HG02938 (cell line): ENCODE measurements at regions not wholly inside any gene's neighbourhood (a gene's known extent, or its start where the extent isn't known, plus 50 kb on each side); places are given as distances from the start of the nearest gene placed in this dataset.
"Not testable (repeated sequence)": the region's sequence is repeated elsewhere in the genome, so short reads cannot be mapped to it uniquely, and the experiment has no call there.

Source experiments
- ATAC-seq: cut with Tn5 transposase; IDR thresholded peaks from one replicate; pipeline ENCODE4 v1.9.1; 2021; ENCODE audit warnings: mild to moderate bottlenecking, moderate library complexity; ENCODE audit not compliant: unreplicated experiment

- ATAC-seq = no peak
These were observed 212.8 kb upstream of the ADAMTSL1 start for GRCh38 chr9:18261181-18261580.

- ATAC-seq = no peak
These were observed 210.6 kb upstream of the ADAMTSL1 start for GRCh38 chr9:18263377-18263776.

- no peak for ATAC-seq
These were observed 205.6 kb upstream of the ADAMTSL1 start for GRCh38 chr9:18268381-18268780.

- ATAC-seq = no peak
These were observed 204.4 kb upstream of the ADAMTSL1 start for GRCh38 chr9:18269561-18269960.

- no peak for ATAC-seq
These were observed 199.3 kb upstream of the ADAMTSL1 start for GRCh38 chr9:18274693-18275092.

- no peak for ATAC-seq
These were observed 198.5 kb upstream of the ADAMTSL1 start for GRCh38 chr9:18275313-18275990.

- ATAC-seq = no peak
These were observed 192.7 kb upstream of the ADAMTSL1 start for GRCh38 chr9:18281291-18281690.

GRCh38 chr9:18294229-18294628, 179.7 kb upstream of the ADAMTSL1 start:
- no peak for ATAC-seq

- ATAC-seq = no peak
These were observed 177.3 kb upstream of the ADAMTSL1 start for GRCh38 chr9:18296702-18297055.

- ATAC-seq = no peak
These were observed 176.7 kb upstream of the ADAMTSL1 start for GRCh38 chr9:18297056-18297841.

GRCh38 chr9:18299449-18299848, 174.5 kb upstream of the ADAMTSL1 start:
- no peak for ATAC-seq

- ATAC-seq = not testable (repeated sequence)
These were observed 168.7 kb upstream of the ADAMTSL1 start for GRCh38 chr9:18305167-18305806.

- ATAC-seq = no peak
These were observed 159.6 kb upstream of the ADAMTSL1 start for GRCh38 chr9:18314316-18314715.

GRCh38 chr9:18317896-18318295, 156.1 kb upstream of the ADAMTSL1 start:
- ATAC-seq = no peak

- no peak for ATAC-seq
These were observed 154.0 kb upstream of the ADAMTSL1 start for GRCh38 chr9:18319918-18320445.

GRCh38 chr9:18324928-18325745, 148.8 kb upstream of the ADAMTSL1 start:
- no peak for ATAC-seq

GRCh38 chr9:18325746-18326011, 148.3 kb upstream of the ADAMTSL1 start:
- ATAC-seq = not testable (repeated sequence)

GRCh38 chr9:18327121-18327520, 146.8 kb upstream of the ADAMTSL1 start:
- no peak for ATAC-seq

- no peak for ATAC-seq
These were observed 143.3 kb upstream of the ADAMTSL1 start for GRCh38 chr9:18330401-18331309.

GRCh38 chr9:18331310-18331684, 142.7 kb upstream of the ADAMTSL1 start:
- no peak for ATAC-seq
